HG03097 (cell line): ENCODE measurements at regions not wholly inside any gene's neighbourhood (a gene's known extent, or its start where the extent isn't known, plus 50 kb on each side); places are given as distances from the start of the nearest gene placed in this dataset.
"Not testable (repeated sequence)": the region's sequence is repeated elsewhere in the genome, so short reads cannot be mapped to it uniquely, and the experiment has no call there.

ENCODE experiments used
- ATAC-seq: cut with Tn5 transposase; IDR thresholded peaks from one replicate; pipeline ENCODE4 v1.9.1; 2021; ENCODE audit not compliant: unreplicated experiment, low FRiP score

GRCh38 chr16:66036793-66037715 lies 329.4 kb upstream of the CDH5 start:
- ATAC-seq = no peak

DNA sequence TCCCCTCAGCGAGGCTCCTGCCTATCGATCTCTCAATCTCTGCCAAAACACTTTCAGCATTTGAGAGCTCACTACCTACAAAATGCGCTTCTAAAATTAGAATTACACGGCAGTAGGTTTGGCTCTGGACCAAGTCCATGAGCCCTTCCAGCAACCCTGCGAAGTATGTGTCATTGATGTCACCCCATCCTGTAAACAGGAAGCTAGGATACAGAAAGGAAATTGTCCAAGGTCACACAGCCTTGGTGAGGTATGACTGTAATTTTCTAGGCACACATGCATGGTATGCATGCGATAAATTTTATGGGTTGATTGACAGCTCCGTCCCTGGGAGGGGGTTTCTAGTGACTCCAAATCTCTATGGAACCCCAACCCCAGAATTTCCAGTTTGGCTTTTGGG lies 330.3 kb upstream of the CDH5 start:
- ATAC-seq = no peak

GRCh38 chr16:66035096-66035495 lies 331.4 kb upstream of the CDH5 start:
- no peak for ATAC-seq

GRCh38 chr16:66032841-66033240 lies 333.6 kb upstream of the CDH5 start:
- ATAC-seq = no peak

DNA sequence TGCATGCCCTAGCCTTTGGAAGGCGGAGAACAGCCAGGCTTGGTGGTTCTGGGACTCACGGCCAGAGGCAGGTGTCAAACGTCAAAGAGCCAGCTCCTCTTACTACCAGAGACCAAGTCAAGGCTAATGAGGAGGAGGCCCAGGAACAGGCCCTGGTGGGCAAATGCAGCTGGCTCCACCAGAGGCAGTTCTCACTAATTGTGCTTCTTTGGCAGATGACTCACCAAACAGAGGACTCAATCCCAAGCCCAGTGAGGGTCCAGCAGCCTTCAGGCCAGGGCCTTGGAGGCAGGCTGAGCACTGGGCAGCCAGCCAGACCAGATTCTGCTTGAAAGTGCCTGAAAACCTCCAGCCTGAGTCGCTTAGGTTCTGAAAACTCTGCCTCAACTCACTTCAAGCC lies 336.5 kb upstream of the CDH5 start:
- no peak for ATAC-seq

- ATAC-seq = no peak
These were observed 337.8 kb upstream of the CDH5 start for GRCh38 chr16:66028510-66029216.

DNA sequence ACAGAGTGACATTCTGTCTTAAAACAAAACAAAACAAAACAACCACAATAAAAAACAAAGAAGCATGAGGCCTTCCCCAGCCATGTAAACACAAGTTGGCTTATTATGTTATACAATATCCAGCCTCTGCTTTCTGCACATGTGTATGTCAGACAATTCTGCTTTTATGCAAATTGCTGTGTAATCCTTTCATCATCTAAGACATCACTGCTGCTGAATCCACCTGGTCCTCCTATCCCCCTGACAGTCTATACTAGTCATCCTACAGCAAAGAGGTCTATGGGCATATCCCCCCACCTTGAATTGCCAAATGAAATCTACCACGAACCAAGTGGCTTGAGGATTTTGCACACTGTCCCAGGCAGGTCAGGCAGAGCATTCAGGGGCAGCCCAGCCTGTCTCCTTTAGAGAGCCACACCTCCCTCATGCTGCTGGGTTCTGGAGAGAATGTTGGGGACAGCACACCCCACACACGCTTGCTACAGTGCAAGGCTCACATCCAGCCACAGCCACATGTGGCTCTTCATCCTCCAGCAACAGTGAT lies 339.6 kb upstream of the CDH5 start:
- no peak for ATAC-seq

DNA sequence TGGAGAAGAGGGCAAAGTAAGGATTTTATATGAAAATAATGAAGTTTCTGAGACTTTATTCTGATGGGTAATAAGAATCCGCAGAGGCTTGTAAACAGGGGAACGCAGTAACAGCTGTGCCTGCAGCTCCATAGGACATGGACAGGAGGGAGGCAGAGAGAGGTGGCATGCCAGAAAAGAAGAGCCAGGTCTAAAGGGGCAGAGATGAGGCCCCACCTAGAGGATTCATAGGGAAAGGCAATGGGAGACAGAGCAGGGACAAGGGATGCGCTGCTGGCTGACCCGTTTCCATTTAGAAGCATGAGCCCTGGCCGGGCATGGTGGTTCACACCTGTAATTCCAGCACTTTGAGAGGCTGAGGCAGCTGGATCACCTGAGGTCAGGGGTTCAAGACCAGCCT lies 340.3 kb upstream of the CDH5 start:
- ATAC-seq = no peak

- ATAC-seq = no peak
These were observed 340.7 kb upstream of the CDH5 start for GRCh38 chr16:66025751-66026150.

- not testable (repeated sequence) for ATAC-seq
These were observed 341.9 kb upstream of the CDH5 start for GRCh38 chr16:66024567-66024966.

- no peak for ATAC-seq
These were observed 343.0 kb upstream of the CDH5 start for GRCh38 chr16:66023481-66023880.

DNA sequence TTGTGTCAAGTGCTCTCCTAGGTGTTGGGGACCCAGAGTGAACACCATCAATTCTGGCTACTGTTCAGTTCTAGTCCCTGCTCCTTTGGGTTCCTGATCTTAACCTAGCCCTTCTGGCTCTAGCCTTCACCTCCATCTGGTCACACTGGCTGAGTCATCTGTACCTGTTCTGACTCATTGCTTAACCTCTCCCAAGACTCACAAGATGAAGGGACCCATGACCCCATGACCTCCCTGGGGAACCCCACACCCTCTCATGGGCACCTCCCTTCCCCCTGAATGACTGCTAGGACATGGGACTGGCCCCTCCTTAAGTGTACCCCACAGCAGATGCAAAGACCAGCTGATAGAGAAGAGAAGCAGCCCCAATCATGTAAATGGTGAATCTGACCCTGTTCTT lies 345.8 kb upstream of the CDH5 start:
- ATAC-seq = no peak

DNA sequence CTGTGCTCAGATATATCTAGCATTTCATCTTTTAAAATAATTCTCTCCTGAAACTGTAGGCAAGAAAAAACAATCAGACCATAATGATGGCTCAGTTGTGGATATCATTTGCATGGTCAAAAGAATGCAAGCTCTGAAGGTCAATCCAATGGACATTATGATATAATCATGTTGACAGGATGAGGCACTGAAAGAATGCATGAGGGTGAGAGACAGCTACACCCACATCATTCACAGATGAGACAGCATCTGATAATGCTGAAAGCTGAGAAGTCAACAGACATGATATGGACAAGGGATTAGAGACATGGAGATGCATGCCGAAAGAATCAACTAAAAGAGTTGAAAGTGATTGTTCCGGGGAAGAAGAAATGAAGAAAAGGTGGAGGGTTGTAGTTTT lies 346.4 kb upstream of the CDH5 start:
- no peak for ATAC-seq

- ATAC-seq = not testable (repeated sequence)
These were observed 347.0 kb upstream of the CDH5 start for GRCh38 chr16:66019502-66019901.

DNA sequence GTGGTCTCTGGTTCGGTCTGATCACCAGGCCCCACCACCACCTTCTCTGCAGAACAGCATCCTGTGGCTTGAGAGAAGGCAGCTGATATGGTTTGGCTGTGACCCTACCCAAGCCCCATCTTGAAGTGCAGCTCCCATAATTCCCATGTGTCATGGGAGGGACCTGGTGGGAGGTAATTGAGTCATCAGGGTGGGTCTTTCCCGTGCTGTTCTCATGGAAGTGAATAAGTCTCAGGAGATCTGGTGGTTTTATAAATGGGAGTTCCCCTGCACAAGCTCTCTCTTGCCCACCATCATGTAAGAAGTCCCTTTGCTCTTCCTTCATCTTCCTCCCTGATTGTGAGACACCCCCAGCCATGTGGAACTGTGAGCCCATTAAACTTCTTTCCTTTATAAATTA lies 352.3 kb upstream of the CDH5 start:
- ATAC-seq = no peak

DNA sequence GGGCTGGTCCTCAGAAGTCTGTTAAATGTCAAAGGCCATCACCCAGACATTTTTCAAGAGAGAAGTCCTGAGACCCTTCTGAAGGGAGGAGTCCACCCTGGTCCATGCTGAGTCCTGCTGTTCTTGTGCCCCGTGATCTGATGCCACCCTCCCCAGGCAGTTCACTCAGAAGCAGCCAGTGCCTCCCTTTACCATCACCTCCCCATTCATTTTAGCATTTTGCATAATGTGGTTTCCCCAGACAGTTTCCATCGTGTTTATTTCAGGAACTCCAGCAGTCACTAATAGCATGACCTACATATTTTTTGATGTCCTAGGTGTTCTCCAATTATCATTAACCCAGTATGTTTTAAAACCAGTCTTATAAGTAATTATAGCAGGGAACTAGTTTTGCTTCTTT lies 353.0 kb upstream of the CDH5 start:
- ATAC-seq = no peak

DNA sequence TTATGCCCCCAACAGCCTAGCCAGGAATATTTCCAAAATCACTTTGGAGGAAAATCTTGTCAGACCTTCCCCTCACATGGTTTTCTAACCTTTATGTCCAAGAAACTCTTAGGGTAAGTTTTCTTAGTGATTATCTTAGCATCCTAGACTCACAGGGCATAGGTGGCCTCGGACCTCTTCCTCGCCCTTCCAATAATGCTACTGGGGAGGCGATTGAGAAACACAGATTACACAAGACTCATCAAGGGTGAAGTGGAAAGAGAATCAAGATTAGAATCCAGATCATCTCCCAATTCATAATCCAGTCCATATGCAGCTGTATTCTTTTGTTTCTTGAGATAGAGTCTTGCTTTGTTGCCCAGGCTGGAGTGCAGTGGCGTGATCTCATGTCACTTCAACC lies 358.4 kb upstream of the CDH5 start:
- no peak for ATAC-seq

GRCh38 chr16:66007717-66008116 lies 358.8 kb upstream of the CDH5 start:
- no peak for ATAC-seq

DNA sequence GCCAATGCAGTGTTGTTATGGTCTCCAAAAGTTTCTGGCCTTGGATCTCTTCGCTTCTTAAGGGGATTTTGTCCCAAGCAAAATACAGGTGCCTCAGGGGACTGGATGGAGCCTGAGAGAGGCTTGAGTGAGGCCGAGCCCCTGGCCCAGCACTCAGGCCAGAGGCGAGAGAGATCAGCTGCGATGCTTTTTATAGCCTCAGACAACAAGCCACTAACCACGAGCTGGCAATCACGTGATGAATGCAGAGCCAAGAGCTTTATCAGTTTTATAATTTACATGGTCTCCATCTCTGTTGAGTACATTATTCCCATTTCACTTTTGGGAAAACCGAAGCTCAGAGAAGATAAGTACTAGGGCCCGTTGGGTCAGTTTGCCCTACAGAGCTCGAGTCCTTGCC lies 360.0 kb upstream of the CDH5 start:
- ATAC-seq = no peak

DNA sequence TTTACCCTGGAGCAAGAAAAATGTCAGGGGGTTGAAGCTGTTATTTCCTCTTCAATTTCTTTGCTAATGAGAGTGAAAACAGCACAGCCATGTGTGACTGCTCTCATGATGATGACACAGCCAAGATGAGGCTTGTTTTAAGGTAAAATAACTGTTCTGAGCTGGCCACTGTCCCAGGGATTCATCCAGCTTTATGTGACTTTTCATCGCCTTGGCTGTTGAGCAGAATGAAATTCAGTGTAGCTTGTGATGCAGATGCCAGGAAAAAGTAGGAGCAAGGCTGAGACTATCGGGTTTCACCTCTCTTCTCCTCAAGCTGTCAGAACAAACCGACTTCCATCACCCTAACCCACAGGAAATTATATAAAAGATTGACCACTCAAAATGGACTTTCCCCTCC lies 361.8 kb upstream of the CDH5 start:
- no peak for ATAC-seq

DNA sequence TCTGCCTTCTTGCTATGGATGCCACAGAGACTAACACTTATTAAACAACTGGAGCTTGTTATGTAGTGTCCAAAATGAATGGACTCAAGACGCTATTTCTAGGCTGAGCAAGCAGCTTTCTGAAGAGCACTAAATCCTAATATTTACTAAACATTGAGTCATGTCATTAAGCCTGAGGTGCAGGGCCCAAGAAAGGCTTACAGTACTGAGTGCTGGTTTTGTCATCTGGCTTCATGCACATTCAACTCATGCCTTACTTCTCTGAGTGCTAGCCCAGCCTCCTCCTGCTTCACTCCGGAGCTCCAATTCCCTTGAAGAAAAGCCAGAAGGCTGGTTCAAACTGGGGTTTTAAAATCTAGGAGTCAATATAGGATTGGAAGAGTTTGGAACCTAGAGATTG lies 363.3 kb upstream of the CDH5 start:
- no peak for ATAC-seq

DNA sequence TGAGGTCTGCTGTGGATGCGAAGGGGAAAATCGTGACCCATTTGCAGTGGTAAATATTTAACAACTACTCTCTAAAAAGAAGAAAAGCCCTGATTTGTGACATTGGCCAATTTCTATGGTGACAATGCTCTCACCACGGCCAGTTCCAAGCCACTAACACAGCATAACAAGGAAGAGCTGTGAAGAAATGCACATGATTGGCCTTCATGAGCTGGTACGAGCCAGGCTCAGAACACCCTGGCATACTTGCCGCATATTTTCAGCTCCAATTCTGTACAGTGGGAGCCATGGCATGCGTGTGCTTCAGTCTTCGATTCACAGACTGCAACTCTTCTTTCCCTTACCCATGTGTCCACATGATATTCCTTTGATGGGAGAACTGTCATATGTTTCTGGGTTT lies 363.9 kb upstream of the CDH5 start:
- ATAC-seq = no peak
